ENCODE measurements at regions not wholly inside any gene's neighbourhood (a gene's known extent, or its start where the extent isn't known, plus 50 kb on each side); places are given as distances from the start of the nearest gene placed in this dataset.

GRCh38 chr12:23424685-23425084 is 524.8 kb downstream of the SOX5 start:
- TF ChIP-seq ZNF292 (tag by site-specific recombination; IDR thresholded peaks at IDR 0.05; ENCODE audit: borderline replicate concordance, low read depth) (no peak), ATF2 (tag by site-specific recombination; IDR thresholded peaks at IDR 0.05; ENCODE audit: low read depth) (no peak), ZNF274 (IDR thresholded peaks at IDR 0.05; ENCODE audit: low read length) (no peak), ZNF274 (tag by site-specific recombination; IDR thresholded peaks at IDR 0.05; ENCODE audit: borderline replicate concordance) (no peak), YY1 (tag by site-specific recombination; IDR thresholded peaks at IDR 0.05) (no peak), ZNF239 (tag by site-specific recombination; IDR thresholded peaks at IDR 0.05) (no peak), PATZ1 (tag by site-specific recombination; IDR thresholded peaks at IDR 0.05) (no peak), ZNF529 (tag by site-specific recombination; IDR thresholded peaks at IDR 0.05; ENCODE audit: insufficient replicate concordance) (no peak), ZBTB21 (tag by site-specific recombination; IDR thresholded peaks at IDR 0.05) (no peak), ZNF791 (tag by site-specific recombination; IDR thresholded peaks at IDR 0.05) (no peak)
- TF ChIP-seq, protein P1, sequence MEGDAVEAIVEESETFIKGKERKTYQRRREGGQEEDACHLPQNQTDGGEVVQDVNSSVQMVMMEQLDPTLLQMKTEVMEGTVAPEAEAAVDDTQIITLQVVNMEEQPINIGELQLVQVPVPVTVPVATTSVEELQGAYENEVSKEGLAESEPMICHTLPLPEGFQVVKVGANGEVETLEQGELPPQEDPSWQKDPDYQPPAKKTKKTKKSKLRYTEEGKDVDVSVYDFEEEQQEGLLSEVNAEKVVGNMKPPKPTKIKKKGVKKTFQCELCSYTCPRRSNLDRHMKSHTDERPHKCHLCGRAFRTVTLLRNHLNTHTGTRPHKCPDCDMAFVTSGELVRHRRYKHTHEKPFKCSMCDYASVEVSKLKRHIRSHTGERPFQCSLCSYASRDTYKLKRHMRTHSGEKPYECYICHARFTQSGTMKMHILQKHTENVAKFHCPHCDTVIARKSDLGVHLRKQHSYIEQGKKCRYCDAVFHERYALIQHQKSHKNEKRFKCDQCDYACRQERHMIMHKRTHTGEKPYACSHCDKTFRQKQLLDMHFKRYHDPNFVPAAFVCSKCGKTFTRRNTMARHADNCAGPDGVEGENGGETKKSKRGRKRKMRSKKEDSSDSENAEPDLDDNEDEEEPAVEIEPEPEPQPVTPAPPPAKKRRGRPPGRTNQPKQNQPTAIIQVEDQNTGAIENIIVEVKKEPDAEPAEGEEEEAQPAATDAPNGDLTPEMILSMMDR (tag by site-specific recombination; IDR thresholded peaks at IDR 0.05), result no peak
- TF ChIP-seq, protein P2, sequence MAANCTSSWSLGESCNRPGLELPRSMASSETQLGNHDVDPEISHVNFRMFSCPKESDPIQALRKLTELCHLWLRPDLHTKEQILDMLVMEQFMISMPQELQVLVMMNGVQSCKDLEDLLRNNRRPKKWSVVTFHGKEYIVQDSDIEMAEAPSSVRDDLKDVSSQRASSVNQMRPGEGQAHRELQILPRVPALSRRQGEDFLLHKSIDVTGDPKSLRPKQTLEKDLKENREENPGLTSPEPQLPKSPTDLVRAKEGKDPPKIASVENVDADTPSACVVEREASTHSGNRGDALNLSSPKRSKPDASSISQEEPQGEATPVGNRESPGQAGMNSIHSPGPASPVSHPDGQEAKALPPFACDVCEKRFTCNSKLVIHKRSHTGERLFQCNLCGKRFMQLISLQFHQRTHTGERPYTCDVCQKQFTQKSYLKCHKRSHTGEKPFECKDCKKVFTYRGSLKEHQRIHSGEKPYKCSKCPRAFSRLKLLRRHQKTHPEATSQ (tag by site-specific recombination; IDR thresholded peaks at IDR 0.05), result no peak
